K562 (cell line): ENCODE measurements at regions not wholly inside any gene's neighbourhood (a gene's known extent, or its start where the extent isn't known, plus 50 kb on each side); places are given as distances from the start of the nearest gene placed in this dataset.

ENCODE experiments used
- CREB1 ChIP-seq, 2 experiments: sonication (generic) in 1 of 2; formaldehyde crosslinking in 1 of 2; IDR thresholded peaks; 2 replicates each; pipeline versions ENCODE4 v1.6.1 to v1.8.0; 2012 to 2022; ENCODE audit warnings: inconsistent platforms in 1 of 2, mild to moderate bottlenecking in 1 of 2, missing genetic modification reagents in 1 of 2, moderate library complexity in 1 of 2
- CTCF ChIP-seq, 3 experiments: IDR thresholded peaks in 2 of 3; conservative IDR thresholded peaks in 1 of 3; 2 replicates each; pipeline ENCODE4 v1.5.1; 2011 to 2012; ENCODE audit warnings: low read length in 3 of 3, mild to moderate bottlenecking in 3 of 3, control low read depth in 2 of 3, improper control_type of control experiment in 1 of 3, inconsistent platforms in 1 of 3, low read depth in 1 of 3, mixed read lengths in 1 of 3, moderate library complexity in 1 of 3; ENCODE audit not compliant: insufficient read depth in 2 of 3
- NFIX ChIP-seq: fragments of 250-450 bp; sonication (Bioruptor Pico); IDR thresholded peaks from 2 replicates; pipeline ENCODE4 v1.4.0; 2020; ENCODE audit warnings: low read depth, mild to moderate bottlenecking, moderate library complexity
- PATZ1 ChIP-seq: fragments of 250-450 bp; sonication (Bioruptor Pico); IDR thresholded peaks from 2 replicates; pipeline ENCODE4 v1.5.0; 2020; ENCODE audit warnings: mild to moderate bottlenecking, borderline replicate concordance
- POLR2A ChIP-seq: fragments of 450-650 bp; conservative IDR thresholded peaks from 2 replicates; pipeline ENCODE4 v1.6.1; 2016

GRCh38 chr14:43579671-43580070 lies 927.4 kb downstream of the FSCB start:
- TF ChIP-seq CREB1 (IDR thresholded peaks at IDR 0.05) (no peak), CREB1 (CRISPR knock-in tag; IDR thresholded peaks at IDR 0.05) (no peak), CTCF (IDR thresholded peaks at IDR 0.05 in 2 of 3, conservative IDR thresholded peaks at IDR 0.05 in 1 of 3; ENCODE audit: insufficient read depth in 2 of 3, low read depth in 1 of 3, low read length in 3 of 3) (no peak), NFIX (CRISPR knock-in tag) (no peak), PATZ1 (CRISPR knock-in tag) (no peak), POLR2A (no peak)
